Lower lobe of right lung (tissue), 2 donors: ENCODE measurements at regions not wholly inside any gene's neighbourhood (a gene's known extent, or its start where the extent isn't known, plus 50 kb on each side); places are given as distances from the start of the nearest gene placed in this dataset.

Experiments used
- ATAC-seq, 2 donors: fragments of 200-7000 bp; cut with Tn5 transposase; one replicate each; pipeline ENCODE4 v1.9.1; 2020 to 2022; ENCODE audit warnings: mild to moderate bottlenecking in 2 of 2, moderate library complexity in 2 of 2
- DNase-seq: peaks from one replicate; pipeline ENCODE4 v3.0.0-alpha.2; 2020
- H3K27ac ChIP-seq: fragments of 200-600 bp; one replicate; pipeline ENCODE4 v1.8.0; 2022
- H3K27me3 ChIP-seq: fragments of 200-600 bp; one replicate; pipeline ENCODE4 v1.8.0; 2022; ENCODE audit warnings: low read depth
- H3K36me3 ChIP-seq: fragments of 200-600 bp; one replicate; pipeline ENCODE4 v1.8.0; 2022; ENCODE audit warnings: mild to moderate bottlenecking
- H3K4me1 ChIP-seq: fragments of 200-600 bp; one replicate; pipeline ENCODE4 v1.8.0; 2022
- H3K4me3 ChIP-seq: fragments of 200-600 bp; one replicate; pipeline ENCODE4 v1.8.0; 2022; ENCODE audit warnings: mild to moderate bottlenecking
- H3K9me3 ChIP-seq: fragments of 200-600 bp; one replicate; pipeline ENCODE4 v1.8.0; 2022
- CTCF ChIP-seq: fragments of 200-600 bp; IDR thresholded peaks from one replicate; pipeline ENCODE4 v1.8.0; 2022; ENCODE audit warnings: antibody characterized with exemption, mild to moderate bottlenecking
- intact Hi-C: fragments of 100-400 bp; cut with DNase I; formaldehyde crosslinking; loops from one replicate; pipeline ENCODE4 v1.11.0; 2022
- donor health status: DM: no; HTN: yes; CAD: no; lungs with severe emphysema.

GRCh38 chr12:93050026-93050747, 121.1 kb upstream of the EEA1 start:
- Histone ChIP-seq H3K4me1 (no peaks in the 10 kb centered on the region), H3K36me3 (no peaks in the 10 kb centered on the region), H3K9me3 (no peaks in the 10 kb centered on the region), H3K27ac (no peak overlapping the region), H3K4me3 (no peak overlapping the region), H3K27me3 (no peaks in the 10 kb centered on the region)
- DNase-seq (no peak), ATAC-seq (no peak)
- no peak for TF ChIP-seq CTCF
- intact Hi-C loops: no loop called here

GRCh38 chr12:93050748-93051081, 121.6 kb upstream of the EEA1 start:
- no peak for DNase-seq
- no peak for ATAC-seq
- Histone ChIP-seq H3K36me3 (no peaks in the 10 kb centered on the region), H3K27me3 (no peaks in the 10 kb centered on the region), H3K27ac (no peak overlapping the region), H3K9me3 (no peaks in the 10 kb centered on the region), H3K4me3 (no peak overlapping the region), H3K4me1 (no peaks in the 10 kb centered on the region)
- intact Hi-C loops: no loop called here
- TF ChIP-seq CTCF: no peak

- H3K27me3 ChIP-seq: no peaks in the 10 kb centered on the region
- H3K27ac ChIP-seq: no peak overlapping the region
- H3K4me3 ChIP-seq: no peak overlapping the region
- DNase-seq (no peak), ATAC-seq (no peak)
- intact Hi-C loops: no loop called here
- no peaks in the 10 kb centered on the region for H3K36me3 ChIP-seq
- no peak for TF ChIP-seq CTCF
- no peaks in the 10 kb centered on the region for H3K4me1 ChIP-seq
- no peaks in the 10 kb centered on the region for H3K9me3 ChIP-seq
These were observed 124.9 kb upstream of the EEA1 start for GRCh38 chr12:93054021-93054420.

GRCh38 chr12:93055221-93055620, 126.1 kb upstream of the EEA1 start:
- ATAC-seq: no peak
- no peaks in the 10 kb centered on the region for H3K27me3 ChIP-seq
- DNase-seq: no peak
- TF ChIP-seq CTCF: no peak
- no peaks in the 10 kb centered on the region for H3K9me3 ChIP-seq
- intact Hi-C loops: no loop called here
- H3K36me3 ChIP-seq: no peaks in the 10 kb centered on the region
- no peak overlapping the region for H3K4me3 ChIP-seq
- H3K27ac ChIP-seq: no peak overlapping the region
- peaks cover 6% of the 10 kb centered on the region for H3K4me1 ChIP-seq

GRCh38 chr12:93056971-93057535, 128.0 kb upstream of the EEA1 start:
- no peak for TF ChIP-seq CTCF
- Histone ChIP-seq H3K27ac (no peak overlapping the region), H3K36me3 (no peaks in the 10 kb centered on the region), H3K4me1 (peaks cover 18% of the 10 kb centered on the region), H3K4me3 (no peak overlapping the region), H3K9me3 (no peaks in the 10 kb centered on the region), H3K27me3 (no peaks in the 10 kb centered on the region)
- DNase-seq (no peak), ATAC-seq (no peak)
- intact Hi-C loops: no loop called here
